Bone marrow (tissue), 2 donors: ENCODE measurements at regions not wholly inside any gene's neighbourhood (a gene's known extent, or its start where the extent isn't known, plus 50 kb on each side); places are given as distances from the start of the nearest gene placed in this dataset.
"Not testable (repeated sequence)": the region's sequence is repeated elsewhere in the genome, so short reads cannot be mapped to it uniquely, and the experiment has no call there.

Source experiments
- DNase-seq, 2 donors: peaks; one replicate each; lab custom pipeline; 2025; lab: John Stamatoyannopoulos, UW

DNA sequence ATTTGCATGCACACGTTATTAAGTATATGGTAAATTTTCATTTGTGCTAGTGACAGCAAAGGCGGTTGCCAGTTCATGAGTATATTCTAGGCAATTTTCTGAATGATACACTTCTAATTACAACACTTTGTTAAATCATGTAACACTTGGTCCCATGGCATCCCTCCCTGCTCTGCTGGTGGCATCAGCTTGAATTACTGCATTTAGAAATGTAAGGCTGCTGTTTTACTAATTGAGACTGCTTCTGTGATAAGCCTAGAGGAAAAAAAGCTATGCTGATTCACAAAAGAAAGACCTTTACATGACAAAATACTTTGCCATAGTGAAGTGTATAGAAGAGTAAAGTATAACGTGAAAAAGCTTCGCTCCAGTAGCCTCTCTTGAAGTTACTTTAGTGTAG, 636.1 kb downstream of the KCNH5 start:
- DNase-seq = no peak

DNA sequence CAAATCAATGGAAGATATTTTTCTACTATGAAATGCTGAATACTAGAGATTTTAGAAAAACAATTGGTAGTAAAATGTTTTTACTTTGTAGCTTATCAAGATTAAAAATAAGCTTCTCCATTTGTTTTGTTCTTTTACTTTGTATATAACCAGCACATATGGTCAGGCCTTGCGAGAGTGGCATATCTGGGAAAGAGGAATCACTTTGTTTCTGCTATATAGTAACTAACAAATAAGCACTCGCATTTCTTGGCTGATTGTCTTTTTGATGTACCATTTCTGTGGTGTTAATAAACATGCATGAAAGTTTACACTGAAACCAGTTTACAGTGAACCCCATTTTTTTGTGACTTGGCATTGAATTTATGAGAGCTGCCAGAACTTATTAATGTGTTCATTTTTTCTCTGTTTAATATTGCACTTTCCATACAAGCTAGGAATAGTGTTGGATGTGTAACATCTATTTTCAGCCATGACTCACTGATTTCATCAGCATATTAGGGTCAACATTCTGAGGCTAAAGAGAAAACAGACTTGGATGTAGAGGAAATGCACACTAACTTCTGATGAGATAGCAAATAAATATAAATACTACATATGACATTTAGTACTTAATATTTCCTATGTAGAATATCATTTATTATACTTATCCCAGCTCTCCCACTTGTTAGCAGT, 635.5 kb downstream of the KCNH5 start:
- no peak for DNase-seq

DNA sequence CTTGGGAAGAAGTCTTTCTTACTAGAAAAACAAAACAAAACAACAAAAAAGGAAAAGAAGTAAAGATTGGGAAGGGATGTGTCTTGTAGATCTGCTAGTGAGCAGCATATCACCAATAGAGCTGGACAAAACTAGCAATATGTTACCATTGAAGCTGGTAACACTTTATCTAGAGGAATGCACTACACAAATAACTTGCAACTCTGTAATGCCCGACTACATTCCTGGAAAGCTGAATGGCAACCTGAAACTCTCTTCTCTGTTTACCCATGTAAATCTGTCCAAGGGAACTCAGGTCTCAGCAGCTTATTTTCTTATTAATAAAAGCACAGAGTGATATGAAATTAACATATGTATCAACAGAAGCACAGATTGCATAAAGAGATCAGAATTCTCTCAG, 624.4 kb downstream of the KCNH5 start:
- no peak for DNase-seq

DNA sequence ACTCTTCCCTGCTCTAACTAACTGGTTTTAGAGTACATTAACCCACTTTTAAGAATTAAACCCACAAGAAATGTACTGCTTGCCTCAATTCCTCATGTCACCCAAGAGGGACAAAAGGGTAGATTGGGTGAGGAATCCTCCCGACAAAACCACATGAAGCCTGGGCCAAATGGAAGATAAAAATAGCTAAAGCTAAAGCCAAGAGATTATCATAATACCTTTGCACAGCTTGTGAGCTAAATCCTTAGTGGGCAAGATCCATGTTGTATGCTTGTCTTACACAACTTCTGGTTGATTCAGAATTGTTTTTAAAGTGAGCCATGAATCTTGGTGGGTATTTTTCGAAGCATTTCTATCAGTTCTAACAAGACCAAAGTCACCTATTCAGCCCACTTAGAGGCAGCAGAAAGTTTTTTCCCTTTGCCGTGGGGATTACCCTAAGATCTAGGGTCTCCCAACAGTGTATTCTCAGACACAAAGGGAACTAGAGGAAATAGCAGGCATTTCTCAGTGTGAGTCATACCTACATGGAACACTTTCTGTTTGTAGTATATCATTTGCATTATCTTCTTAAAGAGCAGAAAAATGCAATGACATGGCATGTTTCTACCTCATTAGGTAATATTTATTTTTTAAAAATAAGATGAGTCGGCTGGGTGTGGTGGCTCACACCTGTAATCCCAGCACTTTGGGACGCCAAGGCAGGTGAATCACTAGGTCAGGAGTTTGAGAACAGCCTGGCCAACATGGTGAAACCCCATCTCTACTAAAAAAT, 616.6 kb downstream of the KCNH5 start:
- no peak for DNase-seq

DNA sequence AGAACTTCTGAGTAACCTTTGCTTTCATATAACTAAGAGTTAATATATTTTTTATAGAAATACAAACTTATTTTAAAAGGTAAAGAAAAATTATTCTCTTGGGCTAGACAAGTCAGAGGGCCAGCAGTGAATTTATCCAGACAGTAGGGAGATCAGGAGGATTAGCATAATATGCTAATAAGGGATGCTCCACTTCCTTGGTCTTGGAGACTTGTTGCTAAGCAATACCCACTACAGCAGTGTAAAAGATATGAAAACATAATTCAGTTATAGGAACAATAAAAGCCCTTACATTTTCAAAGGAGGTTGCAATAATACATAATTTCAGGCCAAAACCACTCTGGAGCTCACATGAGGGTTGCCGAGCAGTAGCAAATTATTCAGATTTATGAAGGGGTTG, 615.6 kb downstream of the KCNH5 start:
- DNase-seq = no peak

DNA sequence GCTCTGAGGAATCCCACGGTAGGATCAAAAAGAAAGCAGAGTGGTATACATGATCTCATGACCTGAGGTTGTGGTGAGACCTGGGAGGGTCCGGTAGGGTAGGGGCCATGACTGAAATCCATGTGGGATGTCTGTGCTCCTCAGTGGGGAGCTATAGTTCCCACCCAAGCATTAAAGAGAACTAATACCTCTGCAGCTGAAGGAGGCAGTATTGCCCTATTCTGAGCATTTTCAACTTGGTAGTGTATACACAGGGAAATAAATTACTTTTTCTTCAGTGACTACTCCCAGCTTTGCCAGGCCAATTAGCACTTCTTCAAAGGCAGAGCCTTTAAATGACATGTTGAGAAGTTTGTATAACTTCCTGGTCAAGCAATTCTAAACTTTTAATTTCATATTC, 613.8 kb downstream of the KCNH5 start:
- no peak for DNase-seq

DNA sequence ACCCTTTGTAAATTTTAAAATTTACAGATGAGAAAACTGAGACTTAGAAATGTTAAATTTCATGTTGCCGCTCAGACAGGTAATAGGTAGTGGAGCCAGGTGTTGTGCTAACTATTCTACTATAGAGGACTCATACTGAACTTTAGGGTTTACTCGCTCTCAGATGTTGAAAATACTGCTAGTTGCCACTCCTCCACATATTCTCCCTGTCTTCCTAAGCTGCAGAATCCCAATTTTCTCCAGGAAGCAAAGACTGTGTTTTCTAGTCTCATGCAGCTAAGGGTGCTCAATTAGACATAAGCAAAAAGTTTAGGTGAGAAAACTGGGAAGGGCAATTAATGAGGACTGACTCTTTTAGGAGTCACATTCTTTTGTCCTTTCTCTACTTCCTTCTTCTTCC, 612.3 kb downstream of the KCNH5 start:
- DNase-seq = no peak

DNA sequence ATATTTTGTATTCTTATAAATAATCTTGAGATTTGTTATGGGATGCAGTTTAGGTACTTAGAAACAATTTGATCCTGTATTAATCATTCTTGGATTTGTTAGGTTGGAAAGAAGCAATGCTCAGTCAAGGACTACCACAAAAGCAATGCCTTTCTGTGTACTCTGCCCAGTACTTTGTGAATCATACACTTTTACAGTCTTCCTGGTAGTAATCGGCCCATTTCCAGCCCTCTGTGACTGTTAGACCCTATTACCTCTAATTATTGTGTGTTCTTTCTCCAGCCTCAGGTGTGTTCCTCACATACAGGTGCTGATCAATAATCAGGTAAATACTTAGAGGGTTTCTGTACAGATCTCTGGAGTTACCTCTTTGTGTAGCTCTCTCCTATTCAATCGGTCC, 609.0 kb downstream of the KCNH5 start:
- DNase-seq = no peak

DNA sequence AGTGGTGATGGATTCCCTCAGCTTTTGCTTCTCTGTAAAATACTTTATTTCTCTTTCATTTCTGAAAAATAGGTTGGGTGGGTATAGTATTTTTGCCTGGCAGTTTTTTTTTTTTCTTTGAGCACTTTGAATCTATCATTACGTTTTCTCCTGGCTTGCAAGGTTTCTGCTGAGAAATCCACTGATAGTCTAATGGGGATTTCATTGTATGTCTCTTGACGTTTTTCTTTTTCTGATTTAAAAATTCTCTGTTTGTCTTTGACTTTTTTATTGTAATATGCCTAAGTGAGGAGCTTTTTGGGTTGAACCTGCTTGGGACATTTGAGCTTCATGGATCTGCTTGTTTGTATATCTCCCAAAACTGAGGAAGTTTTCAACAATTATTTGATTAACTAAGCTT, 606.0 kb downstream of the KCNH5 start:
- DNase-seq = no peak

DNA sequence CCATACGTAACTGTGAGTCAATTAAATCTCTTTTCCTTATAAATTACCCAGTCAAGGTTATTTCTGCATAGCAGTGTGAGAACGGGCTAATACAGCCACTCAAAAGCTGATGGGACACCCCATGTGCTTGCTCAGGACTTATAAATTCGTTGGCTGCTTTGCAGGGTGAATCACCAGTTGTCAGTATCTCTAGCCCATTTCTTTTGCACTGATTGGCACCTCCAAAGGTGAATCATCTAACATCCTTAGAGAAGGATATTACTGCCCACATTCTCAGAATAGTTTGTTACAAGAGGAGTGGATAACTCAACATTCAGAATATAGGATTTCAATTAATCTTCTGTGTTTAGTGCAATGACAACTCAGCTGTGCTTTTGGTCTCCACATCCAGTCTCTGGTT, 601.5 kb downstream of the KCNH5 start:
- no peak for DNase-seq

DNA sequence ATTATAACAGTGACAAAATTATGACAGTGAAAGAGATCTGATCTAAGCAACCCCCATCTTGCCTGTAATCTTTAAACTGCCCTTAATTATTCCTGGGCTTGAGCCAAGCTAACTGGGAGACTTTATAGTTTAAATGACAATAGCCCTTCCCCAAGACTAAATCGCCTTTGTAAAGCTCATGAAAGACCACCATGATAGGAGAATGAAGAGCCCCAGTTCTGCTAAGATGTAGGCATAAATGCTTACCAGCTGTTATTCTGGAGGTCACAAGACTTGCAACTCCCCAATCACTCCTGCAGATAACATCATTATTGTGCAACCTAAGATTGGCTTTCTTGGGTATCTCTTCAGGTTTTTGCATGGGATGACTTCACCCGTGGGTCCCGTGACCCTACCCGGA, 599.7 kb downstream of the KCNH5 start:
- DNase-seq = no peak

DNA sequence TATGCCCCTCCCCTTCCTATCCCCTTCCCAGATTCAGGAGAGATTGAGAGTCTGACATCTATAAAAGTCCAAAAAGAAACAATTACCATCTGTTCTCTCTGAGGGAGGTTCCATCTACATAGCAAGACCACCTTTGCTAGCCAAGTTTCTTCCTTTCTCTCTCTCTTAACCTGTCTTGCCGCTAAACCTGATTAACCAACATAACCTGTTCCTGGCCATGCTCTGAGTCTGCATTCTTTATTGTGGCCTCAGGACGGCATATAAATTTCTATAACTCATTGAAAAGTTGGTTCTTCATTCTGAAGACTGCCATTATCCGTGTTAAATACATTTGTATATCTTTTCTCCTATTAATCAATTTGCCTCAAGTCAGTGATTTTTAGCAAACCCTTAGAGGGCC, 594.0 kb downstream of the KCNH5 start:
- no peak for DNase-seq

DNA sequence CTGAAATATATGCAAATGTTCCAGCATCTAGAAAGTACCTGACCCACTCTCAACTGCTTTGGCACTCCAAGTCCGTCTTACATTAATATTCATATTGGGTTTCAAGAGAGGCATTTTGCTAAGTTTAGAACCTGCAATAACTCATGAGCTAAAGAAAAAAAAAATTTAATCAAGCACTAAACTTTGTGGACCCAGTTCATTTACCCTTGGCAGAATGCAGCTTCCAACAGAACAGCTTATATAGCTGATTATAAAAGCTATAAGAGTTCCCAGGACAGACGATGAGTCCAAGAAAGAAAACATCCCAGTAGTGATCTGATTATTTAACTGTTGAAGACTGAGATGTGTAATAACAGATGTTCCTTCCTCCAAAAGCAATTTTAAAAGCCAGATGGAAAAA, 592.0 kb downstream of the KCNH5 start:
- no peak for DNase-seq

DNA sequence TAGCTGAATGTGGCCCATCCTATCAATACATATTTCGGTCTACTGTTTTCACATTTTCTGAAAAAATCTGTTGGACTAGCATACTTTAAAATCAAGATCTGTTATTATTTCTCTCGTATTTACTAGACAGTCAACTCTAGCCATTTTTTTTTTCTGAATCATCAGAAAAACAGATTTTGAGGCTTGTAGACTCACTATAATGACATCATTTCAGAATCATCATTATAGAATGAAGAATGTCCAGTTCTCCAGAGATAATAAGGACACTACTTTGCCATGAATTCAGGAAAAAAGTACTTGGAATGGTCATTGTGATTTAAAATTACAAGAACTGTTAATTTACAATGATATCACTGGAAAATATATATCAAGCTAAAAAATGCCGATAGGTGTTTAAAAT, 589.8 kb downstream of the KCNH5 start:
- DNase-seq = no peak

DNA sequence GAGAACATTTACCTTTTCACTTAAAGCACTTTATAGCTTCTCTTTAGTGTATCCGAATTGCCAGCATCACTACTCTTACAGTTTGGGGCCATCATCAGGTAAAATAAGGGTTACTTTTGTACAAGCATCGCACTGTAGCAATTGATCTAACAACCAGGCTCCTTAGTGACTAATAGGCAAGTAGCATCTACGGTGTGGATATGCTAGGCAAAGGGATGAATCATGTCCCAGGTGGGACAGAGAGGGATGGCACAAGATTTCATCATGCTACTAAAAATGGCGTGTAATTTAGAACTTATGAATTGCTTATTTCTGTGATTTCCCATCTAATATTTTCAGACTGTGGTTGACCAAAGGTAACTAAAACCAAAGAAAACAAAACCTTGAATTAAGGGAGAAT, 582.3 kb downstream of the KCNH5 start:
- no peak for DNase-seq

DNA sequence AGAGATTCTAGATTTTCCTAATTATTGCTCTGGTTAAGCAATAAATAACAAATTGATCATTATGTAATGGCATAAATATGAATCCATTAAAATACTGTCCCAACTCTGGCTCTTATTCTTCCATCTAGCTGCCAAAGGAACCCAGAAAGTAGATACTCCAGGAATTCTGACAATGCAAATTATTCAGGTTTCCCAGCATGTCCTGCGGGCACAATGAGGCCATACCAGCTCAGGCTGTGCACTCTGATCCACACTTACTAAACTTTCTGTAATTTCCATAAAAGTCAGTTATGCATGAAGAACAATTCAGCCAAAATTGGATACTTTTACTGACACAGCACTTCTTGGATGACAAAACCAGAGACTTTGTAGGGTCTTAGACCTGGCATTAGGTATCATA, 576.3 kb downstream of the KCNH5 start:
- no peak for DNase-seq

DNA sequence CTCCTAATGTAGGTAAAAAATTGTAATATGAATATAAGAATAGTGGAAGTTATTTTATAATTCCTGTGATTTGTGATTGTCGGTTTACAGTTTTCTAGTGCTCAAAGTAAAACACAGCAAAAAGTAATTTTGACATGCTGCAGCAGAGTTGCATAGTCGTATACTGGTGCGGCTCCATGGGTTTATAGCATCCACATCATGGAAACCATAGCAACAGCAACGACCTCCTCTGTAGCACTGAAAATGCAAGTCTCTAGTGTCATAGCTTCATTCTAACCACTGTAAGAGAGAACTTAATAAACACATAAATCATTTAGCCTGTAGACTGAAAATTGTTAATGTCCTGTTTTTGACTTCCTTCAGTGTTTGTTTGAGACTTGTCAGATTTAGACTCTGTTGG, 574.3 kb downstream of the KCNH5 start:
- no peak for DNase-seq

DNA sequence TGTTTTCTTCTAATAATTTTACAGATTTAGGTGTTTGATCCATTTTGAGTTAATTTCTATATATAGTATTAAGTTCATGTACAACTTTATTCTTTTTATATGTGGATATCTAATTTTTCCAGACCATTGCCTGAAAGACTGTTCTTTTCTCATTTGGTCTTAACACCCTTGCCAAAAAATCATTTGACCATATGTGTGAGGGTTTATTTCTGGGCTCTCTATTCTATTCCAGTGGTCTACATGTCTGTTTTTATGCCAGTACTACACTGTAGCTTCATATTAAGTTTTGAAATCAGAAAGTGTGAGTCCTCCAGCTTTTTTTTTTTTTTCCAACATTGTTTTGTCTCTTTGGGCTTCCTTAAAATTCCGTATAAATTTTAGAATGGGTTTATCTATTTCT, 554.1 kb downstream of the KCNH5 start:
- no peak for DNase-seq

DNA sequence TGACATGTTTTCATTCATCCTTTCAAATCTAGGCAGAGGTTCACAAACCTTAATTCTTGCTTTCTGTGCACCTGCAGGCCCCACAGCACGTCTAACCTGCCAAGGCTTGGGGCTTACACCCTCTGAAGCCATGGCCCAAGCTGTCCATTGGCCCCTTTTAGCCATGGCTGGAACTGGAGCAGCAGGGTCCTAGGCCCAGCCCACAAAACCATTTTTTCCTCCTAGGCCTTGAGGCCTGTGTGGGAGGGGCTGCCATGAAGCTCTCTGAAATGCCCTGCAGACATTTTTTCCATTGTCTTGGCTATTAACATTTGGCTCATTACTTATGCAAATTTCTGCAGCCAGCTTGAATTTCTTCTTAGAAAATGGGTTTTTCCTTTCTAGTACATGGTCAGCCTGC, 547.5 kb downstream of the KCNH5 start:
- no peak for DNase-seq

DNA sequence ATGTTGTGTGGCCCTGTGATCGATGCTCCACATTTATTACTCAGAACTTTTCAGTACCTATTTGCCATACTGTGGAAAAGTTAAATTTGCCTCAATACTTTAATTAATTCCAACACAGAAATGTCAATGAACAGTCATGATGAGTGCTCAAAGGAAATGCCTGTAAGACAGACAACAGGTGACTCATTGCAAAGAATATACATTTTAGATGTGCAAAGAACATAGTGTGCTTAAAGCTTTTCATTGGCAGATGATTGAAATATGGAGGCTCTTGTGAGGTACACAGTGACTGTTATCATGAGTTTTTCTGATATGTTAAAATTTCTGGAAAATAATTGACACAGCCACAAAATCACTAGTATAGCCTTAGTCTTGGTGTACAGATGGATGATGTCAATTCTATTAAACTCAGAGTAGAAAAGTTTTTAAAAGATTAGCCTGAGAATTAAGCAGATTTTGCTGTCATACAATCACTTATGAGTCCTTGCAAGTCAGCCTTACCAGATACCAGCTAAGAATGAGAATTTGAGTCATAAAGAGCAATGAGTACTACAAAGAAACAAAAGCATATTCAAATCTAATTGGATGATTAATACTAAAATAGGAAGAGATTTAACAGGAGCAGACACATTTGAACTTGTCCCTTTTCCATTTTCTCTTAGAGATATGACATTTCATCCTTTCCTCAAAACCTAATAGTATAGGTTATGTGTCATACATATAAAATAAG, 544.1 kb downstream of the KCNH5 start:
- no peak for DNase-seq

DNA sequence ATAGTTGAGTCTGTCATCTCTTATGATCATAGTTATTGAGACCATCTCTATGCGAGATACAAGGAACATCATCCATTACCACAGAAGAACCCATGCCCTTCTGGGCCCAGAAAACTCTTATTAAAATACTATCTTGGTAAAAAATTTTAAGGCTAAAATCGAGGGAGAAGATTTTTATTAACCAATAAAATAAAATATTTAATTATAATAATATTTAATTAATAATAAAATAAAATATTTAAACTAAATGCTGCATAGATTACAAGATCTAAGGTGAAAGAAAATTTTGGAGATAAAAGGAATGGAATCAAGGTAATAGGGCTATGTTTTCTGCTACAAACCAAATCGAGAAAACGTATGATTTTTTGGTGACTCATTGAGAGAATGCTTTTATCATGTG, 540.2 kb downstream of the KCNH5 start:
- DNase-seq = no peak

DNA sequence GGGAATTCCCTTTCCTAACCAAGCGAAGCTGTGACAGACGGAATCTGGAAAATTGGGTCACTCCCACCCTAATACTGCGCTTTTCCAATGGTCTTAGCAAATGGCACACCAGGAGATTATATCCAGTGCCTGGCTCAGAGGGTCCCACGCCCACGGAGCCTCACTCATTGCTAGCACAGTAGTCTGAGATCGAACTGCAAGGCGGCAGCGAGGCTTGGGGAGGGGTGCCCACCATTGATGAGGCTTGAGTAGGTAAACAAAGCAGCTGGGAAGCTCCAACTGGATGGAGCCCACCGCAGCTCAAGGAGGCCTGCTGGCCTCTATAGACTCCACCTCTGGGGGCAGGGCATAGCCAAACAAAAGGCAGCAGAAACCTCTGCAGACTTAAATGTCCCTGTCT, 523.9 kb downstream of the KCNH5 start:
- DNase-seq = not testable (repeated sequence)

DNA sequence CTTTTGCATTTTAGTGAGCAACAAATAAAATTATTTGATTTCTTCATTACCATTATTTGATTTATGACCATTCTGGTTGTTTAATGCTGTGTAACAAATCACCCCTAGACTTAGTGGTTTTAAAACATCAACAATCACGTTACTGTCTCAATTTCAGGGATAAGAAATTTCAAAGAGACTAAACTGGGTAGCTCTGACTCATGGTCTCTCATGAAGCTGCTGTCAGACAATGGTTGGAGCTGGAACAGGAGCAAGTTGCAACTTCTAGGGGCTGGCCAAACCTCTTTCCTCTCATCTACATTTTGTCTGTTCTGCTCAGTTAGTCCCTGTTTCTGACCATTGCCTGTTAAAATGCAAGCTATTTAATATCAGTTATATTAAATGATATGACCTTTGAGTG, 517.0 kb downstream of the KCNH5 start:
- no peak for DNase-seq
